ENCODE measurements at regions not wholly inside any gene's neighbourhood (a gene's known extent, or its start where the extent isn't known, plus 50 kb on each side); places are given as distances from the start of the nearest gene placed in this dataset.
A peak's percentile ranks its signal among the peaks of the same experiment; 100 is the strongest.

GRCh38 chr3:40731445-40731844 lies 206.7 kb downstream of the ZNF621 start:
- H3K9me3 ChIP-seq: peaks cover 0 to 26% (median 13%) of the 10 kb centered on the region in 3 donors

GRCh38 chr3:40736943-40737342 lies 212.2 kb downstream of the ZNF621 start:
- H3K4me1 ChIP-seq: no peaks in the 10 kb centered on the region
- no peaks in the 10 kb centered on the region for H3K27me3 ChIP-seq
- intact Hi-C loops (cut with DNase I; ENCODE audit: low total_unique reads): no loop called here
- TF ChIP-seq CTCF (IDR thresholded peaks at IDR 0.05): no peak
- no peak overlapping the region for H3K27ac ChIP-seq
- no peak overlapping the region for H3K4me3 ChIP-seq
- H3K36me3 ChIP-seq: no peaks in the 10 kb centered on the region
- no peak for DNase-seq
- H3K9me3 ChIP-seq: no peaks in the 10 kb centered on the region

More at GRCh38 chr3:40731445-40731844, 206.7 kb downstream of the ZNF621 start:
- H3K27me3 ChIP-seq: no peaks in the 10 kb centered on the region
- no peaks in the 10 kb centered on the region for H3K36me3 ChIP-seq
- no peak overlapping the region for H3K27ac ChIP-seq
- intact Hi-C loops (cut with DNase I; ENCODE audit: low total_unique reads): no loop called here
- no peak for TF ChIP-seq CTCF (IDR thresholded peaks at IDR 0.05)
- no peak for DNase-seq
- H3K4me3 ChIP-seq: no peak overlapping the region
- H3K4me1 ChIP-seq: no peaks in the 10 kb centered on the region

GRCh38 chr3:40737343-40737742 lies 212.6 kb downstream of the ZNF621 start:
- intact Hi-C loops (cut with DNase I; ENCODE audit: low total_unique reads): no loop called here
- no peak for DNase-seq
- no peak overlapping the region for H3K4me3 ChIP-seq
- no peaks in the 10 kb centered on the region for H3K27me3 ChIP-seq
- no peak overlapping the region for H3K27ac ChIP-seq
- TF ChIP-seq CTCF (IDR thresholded peaks at IDR 0.05): no peak
- H3K4me1 ChIP-seq: no peaks in the 10 kb centered on the region
- H3K36me3 ChIP-seq: no peaks in the 10 kb centered on the region
- H3K9me3 ChIP-seq: no peaks in the 10 kb centered on the region

GRCh38 chr3:40739971-40740370 lies 215.2 kb downstream of the ZNF621 start:
- no peaks in the 10 kb centered on the region for H3K4me1 ChIP-seq
- DNase-seq: no peak
- no peak for TF ChIP-seq CTCF (IDR thresholded peaks at IDR 0.05)
- H3K36me3 ChIP-seq: no peaks in the 10 kb centered on the region
- no peaks in the 10 kb centered on the region for H3K27me3 ChIP-seq
- no peak overlapping the region for H3K27ac ChIP-seq
- no peak overlapping the region for H3K4me3 ChIP-seq
- intact Hi-C loops (cut with DNase I; ENCODE audit: low total_unique reads): no loop called here
- no peaks in the 10 kb centered on the region for H3K9me3 ChIP-seq

GRCh38 chr3:40741729-40742128 lies 217.0 kb downstream of the ZNF621 start:
- no peaks in the 10 kb centered on the region for H3K9me3 ChIP-seq
- intact Hi-C loops (cut with DNase I; ENCODE audit: low total_unique reads): no loop called here
- DNase-seq: peak in 1 of 2 donors; percentile 31

More at GRCh38 chr3:40741729-40742128, 217.0 kb downstream of the ZNF621 start:
- Histone ChIP-seq H3K4me1 (no peaks in the 10 kb centered on the region), H3K27me3 (no peaks in the 10 kb centered on the region), H3K4me3 (no peak overlapping the region), H3K27ac (no peak overlapping the region), H3K36me3 (no peaks in the 10 kb centered on the region)
- no peak for TF ChIP-seq CTCF (IDR thresholded peaks at IDR 0.05)
